Astrocyte (in vitro differentiated cells and primary cell): ENCODE measurements at regions not wholly inside any gene's neighbourhood (a gene's known extent, or its start where the extent isn't known, plus 50 kb on each side); places are given as distances from the start of the nearest gene placed in this dataset.

ENCODE experiments used
- CTCF ChIP-seq: IDR thresholded peaks from 2 replicates; pipeline ENCODE4 v1.5.1; 2011; ENCODE audit warnings: low read depth, mild to moderate bottlenecking, inconsistent platforms, low read length, moderate library complexity; ENCODE audit not compliant: insufficient read depth
- EZH2 ChIP-seq: IDR thresholded peaks from 2 replicates; pipeline ENCODE4 v1.6.1; 2012; ENCODE audit warnings: mild to moderate bottlenecking, low read length, inconsistent platforms; ENCODE audit not compliant: insufficient read depth

- no peak for TF ChIP-seq EZH2
- TF ChIP-seq CTCF = no peak
Observed at GRCh38 chr10:26384600-26384999, 53.5 kb upstream of the APBB1IP start.
